ENCODE measurements at regions not wholly inside any gene's neighbourhood (a gene's known extent, or its start where the extent isn't known, plus 50 kb on each side); places are given as distances from the start of the nearest gene placed in this dataset.
"Not testable (repeated sequence)": the region's sequence is repeated elsewhere in the genome, so short reads cannot be mapped to it uniquely, and the experiment has no call there.

GRCh38 chr6:150775415-150776203, 89.9 kb upstream of the MTHFD1L start:
- DNase-seq, result no peak

GRCh38 chr6:150777736-150778135, 87.8 kb upstream of the MTHFD1L start:
- DNase-seq, result no peak

- no peak for DNase-seq
These were observed 81.7 kb upstream of the MTHFD1L start for GRCh38 chr6:150783813-150784212.

GRCh38 chr6:150787429-150787828, 78.1 kb upstream of the MTHFD1L start:
- no peak for DNase-seq

GRCh38 chr6:150788089-150788488, 77.4 kb upstream of the MTHFD1L start:
- no peak for DNase-seq

- not testable (repeated sequence) for DNase-seq
These were observed 75.6 kb upstream of the MTHFD1L start for GRCh38 chr6:150789906-150790305.

GRCh38 chr6:150791717-150792116, 73.8 kb upstream of the MTHFD1L start:
- DNase-seq, result no peak

GRCh38 chr6:150797949-150798348, 67.6 kb upstream of the MTHFD1L start:
- DNase-seq, result no peak

GRCh38 chr6:150799276-150799805, 66.2 kb upstream of the MTHFD1L start:
- peak in 1 of 3 experiments; percentile 31 for DNase-seq

GRCh38 chr6:150800674-150801314, 64.7 kb upstream of the MTHFD1L start:
- no peak for DNase-seq

GRCh38 chr6:150806790-150807189, 58.7 kb upstream of the MTHFD1L start:
- no peak for DNase-seq

GRCh38 chr6:150813319-150813992, 52.0 kb upstream of the MTHFD1L start:
- peak in 2 of 3 experiments; percentile 23 to 44 for DNase-seq

- DNase-seq, result peak in 2 of 3 experiments; percentile 7 to 33
These were observed 51.5 kb upstream of the MTHFD1L start for GRCh38 chr6:150813993-150814359.
